Left hindlimb (tissue), 1 donor: ENCODE measurements at regions not wholly inside any gene's neighbourhood (a gene's known extent, or its start where the extent isn't known, plus 50 kb on each side); places are given as distances from the start of the nearest gene placed in this dataset.
A peak's percentile ranks its signal among the peaks of the same experiment; 100 is the strongest.

ENCODE experiments used
- DNase-seq: peaks from one replicate; pipeline ENCODE4 v3.0.0-alpha.2; 2018

GRCh38 chr1:55333461-55333860 is 118.3 kb upstream of the USP24 start:
- no peak for DNase-seq

- DNase-seq = no peak
Observed at GRCh38 chr1:55331351-55331750, 116.2 kb upstream of the USP24 start.

- no peak for DNase-seq
Observed at GRCh38 chr1:55329808-55330432, 114.8 kb upstream of the USP24 start.

DNA sequence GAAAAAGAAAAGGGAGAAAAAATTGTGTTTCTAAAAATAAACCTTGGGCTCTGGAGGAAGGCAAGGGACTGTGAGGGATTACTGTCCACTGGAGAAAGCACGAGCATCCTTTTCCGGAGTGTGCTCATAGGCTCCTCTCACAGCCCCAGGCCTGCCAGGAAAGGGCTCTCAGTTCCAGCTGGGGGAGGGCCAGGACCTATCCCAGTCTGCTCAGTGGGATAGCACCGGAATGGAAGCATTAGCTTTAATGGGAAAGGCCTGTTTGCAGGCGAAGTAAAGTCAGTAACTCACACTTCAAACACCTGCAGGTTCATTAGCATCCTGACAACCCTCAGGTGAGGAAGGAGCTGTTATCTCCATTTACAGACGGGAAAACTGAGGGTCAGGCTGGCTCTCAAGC is 113.9 kb upstream of the USP24 start:
- DNase-seq = peak; percentile 85

GRCh38 chr1:55326496-55327243 is 111.5 kb upstream of the USP24 start:
- no peak for DNase-seq

GRCh38 chr1:55323760-55324159 is 108.6 kb upstream of the USP24 start:
- no peak for DNase-seq

- no peak for DNase-seq
Observed at GRCh38 chr1:55322842-55323241, 107.7 kb upstream of the USP24 start.

- no peak for DNase-seq
Observed at GRCh38 chr1:55321942-55322341, 106.8 kb upstream of the USP24 start.

DNA sequence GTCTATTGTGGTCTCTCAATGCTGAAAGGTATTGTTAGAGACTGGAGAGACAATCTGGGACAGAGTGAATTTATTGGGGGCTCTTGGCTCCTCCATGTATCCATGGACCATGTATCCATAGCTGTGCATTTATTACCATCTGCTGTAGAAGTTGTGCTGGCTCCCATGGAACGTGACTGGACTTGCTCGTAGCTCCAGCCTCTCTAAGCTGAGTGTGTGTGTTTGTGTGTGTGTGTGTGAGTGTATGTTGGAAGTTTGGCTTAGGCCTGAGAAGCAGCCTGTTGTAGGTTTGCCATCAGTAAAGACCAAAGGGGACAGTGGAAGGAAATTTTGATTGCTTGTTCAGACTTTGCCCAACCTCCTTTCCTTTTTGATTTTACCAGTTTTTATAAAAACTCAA is 105.7 kb upstream of the USP24 start:
- no peak for DNase-seq

GRCh38 chr1:55318116-55318817 is 103.1 kb upstream of the USP24 start:
- DNase-seq = no peak

GRCh38 chr1:55317673-55318072 is 102.5 kb upstream of the USP24 start:
- no peak for DNase-seq

GRCh38 chr1:55316947-55317662 is 101.9 kb upstream of the USP24 start:
- DNase-seq = no peak

- no peak for DNase-seq
Observed at GRCh38 chr1:55316502-55316901, 101.3 kb upstream of the USP24 start.

DNA sequence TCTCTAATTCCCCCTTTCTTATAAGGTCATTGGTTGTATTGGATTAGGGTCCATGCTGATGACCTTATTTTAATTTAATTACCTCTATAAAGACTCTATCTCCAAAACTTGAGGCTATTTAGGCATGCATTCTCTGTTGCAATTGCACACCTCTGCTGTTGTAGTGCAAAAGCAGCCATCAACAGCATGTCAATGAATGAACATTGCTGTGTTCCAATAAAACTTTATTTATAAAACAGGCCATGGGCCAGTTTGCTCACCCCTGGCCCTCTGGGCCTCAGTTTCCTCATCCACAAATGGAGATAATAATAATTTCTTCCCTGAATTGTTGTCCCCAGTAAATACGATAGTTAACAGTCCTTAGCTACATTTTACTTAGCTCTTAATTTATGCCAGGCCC is 100.4 kb upstream of the USP24 start:
- no peak for DNase-seq

- no peak for DNase-seq
Observed at GRCh38 chr1:55314740-55315139, 99.6 kb upstream of the USP24 start.

GRCh38 chr1:55313903-55314302 is 98.7 kb upstream of the USP24 start:
- DNase-seq = no peak

DNA sequence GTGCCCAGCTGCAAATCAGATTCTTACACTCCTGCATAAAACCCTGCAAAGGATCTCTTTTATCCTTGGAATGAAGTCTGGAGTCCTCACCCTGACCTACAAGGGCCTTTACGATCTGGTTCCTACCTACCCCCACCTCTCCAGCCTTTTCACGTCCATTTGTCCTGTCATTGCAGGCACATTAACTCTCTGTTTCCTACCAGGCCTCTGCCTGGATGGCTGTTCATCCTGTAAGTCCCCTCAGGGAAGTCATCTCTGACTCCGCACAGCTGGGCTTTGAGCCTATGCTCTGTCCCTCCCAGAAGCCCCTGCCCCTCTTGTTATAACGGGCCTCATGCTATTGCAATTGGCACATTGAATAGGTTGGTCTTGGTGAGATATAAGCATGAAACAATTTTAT is 96.8 kb upstream of the USP24 start:
- DNase-seq = no peak

DNA sequence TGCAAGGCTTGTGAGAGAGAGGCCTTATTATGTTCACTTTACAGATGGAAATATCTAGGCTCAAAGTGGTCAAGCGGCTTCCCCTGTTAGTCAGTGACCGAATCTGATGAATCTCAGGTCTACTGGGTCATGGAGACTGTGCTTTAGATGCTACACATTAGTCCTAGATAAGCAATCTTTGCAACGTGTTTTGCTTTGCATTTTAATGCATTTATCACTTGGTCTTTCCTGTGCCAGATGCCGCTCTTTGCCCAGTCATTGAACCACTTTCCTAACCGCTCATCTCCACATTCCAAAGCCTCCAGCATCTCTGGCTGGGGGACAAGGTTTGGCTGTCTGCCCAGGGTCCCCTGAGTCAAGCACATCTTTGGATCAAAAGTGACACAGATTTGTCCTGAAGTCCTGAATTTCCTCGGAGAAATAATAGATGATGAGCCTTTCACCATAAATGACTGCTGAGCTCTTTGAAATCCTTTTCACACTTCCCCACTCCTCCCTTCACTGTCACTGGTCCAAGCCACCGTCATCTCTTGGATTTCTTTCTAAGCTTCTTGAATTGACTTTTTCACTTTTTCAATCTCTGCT is 96.0 kb upstream of the USP24 start:
- peak; percentile 56 for DNase-seq

DNA sequence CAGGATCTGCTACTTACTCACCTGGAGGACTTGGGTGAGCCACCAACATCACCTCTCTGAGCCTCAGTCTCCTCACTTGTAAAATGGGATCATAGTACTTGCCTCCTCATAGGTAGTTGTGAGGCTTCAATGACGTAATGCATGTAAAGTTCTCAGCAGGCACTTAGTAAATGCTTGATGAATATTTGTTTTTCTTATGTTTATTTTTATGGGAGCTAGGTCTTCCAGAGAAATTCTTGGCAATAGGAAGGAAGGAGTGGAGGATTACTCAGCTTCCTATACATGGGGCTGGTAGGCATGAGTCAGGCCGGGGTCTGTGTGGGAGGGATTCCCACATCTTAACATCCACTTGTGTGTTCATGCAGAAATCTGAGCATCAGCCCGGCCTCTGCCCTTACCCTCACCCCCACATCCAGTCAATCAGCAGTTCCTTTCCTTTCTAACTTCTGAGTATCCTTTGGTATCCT is 95.4 kb upstream of the USP24 start:
- peak; percentile 73 for DNase-seq

GRCh38 chr1:55309786-55310504 is 94.8 kb upstream of the USP24 start:
- DNase-seq = no peak

DNA sequence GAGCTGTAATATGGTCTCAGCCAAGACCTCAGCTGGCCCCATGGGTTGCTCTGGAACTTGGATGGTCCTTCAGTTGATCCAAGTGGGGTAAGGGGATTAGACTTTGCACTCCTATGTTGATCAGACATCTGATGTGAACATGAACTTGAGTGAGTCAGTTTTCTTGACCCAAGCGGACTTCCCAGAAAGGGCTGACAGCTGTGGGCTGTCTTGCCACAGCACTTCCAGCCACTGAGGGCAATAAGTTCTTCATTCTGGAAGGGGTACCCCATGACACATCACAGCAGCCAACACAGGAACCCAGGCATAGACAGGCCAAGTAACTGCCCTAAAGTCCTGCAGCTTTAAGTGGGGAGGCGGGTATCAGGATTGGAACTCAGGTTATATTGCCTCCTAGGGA is 93.9 kb upstream of the USP24 start:
- no peak for DNase-seq

DNA sequence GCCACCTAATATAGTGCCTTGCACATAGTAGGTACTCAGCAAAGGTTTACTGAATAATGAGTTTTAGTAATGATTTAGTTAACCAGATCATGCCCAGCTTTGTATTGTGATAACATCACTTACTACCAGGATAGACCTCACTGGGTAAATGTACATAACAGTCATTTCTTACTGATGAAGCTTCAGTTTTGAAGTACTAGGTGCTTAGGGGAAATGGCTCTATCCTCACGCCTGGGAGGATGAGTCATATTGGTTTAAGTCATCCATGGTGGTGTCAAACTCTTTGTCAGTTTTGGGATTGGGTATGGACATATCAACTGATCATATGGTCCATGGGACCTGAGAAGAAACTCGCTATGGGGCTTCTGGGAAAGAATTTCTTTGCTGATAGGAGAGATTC is 90.6 kb upstream of the USP24 start:
- no peak for DNase-seq
